GM21526 (cell line): ENCODE measurements at regions not wholly inside any gene's neighbourhood (a gene's known extent, or its start where the extent isn't known, plus 50 kb on each side); places are given as distances from the start of the nearest gene placed in this dataset.

Experiments used
- ATAC-seq: cut with Tn5 transposase; IDR thresholded peaks from one replicate; pipeline ENCODE4 v1.9.1; 2021; ENCODE audit warnings: moderate library complexity; ENCODE audit not compliant: unreplicated experiment, low FRiP score

GRCh38 chr4:147396105-147396504 lies 84.8 kb upstream of the EDNRA start:
- no peak for ATAC-seq

GRCh38 chr4:147398556-147398955 lies 82.3 kb upstream of the EDNRA start:
- no peak for ATAC-seq

- no peak for ATAC-seq
Observed at GRCh38 chr4:147400721-147401120, 80.2 kb upstream of the EDNRA start.

- no peak for ATAC-seq
Observed at GRCh38 chr4:147401221-147401620, 79.7 kb upstream of the EDNRA start.

- ATAC-seq: no peak
Observed at GRCh38 chr4:147407261-147408045, 73.4 kb upstream of the EDNRA start.

GRCh38 chr4:147408189-147408588 lies 72.7 kb upstream of the EDNRA start:
- no peak for ATAC-seq

- ATAC-seq: no peak
Observed at GRCh38 chr4:147409350-147409749, 71.5 kb upstream of the EDNRA start.

GRCh38 chr4:147418226-147418625 lies 62.7 kb upstream of the EDNRA start:
- ATAC-seq: no peak

- no peak for ATAC-seq
Observed at GRCh38 chr4:147421456-147421855, 59.4 kb upstream of the EDNRA start.

- no peak for ATAC-seq
Observed at GRCh38 chr4:147423229-147423628, 57.7 kb upstream of the EDNRA start.

- no peak for ATAC-seq
Observed at GRCh38 chr4:147425019-147425418, 55.9 kb upstream of the EDNRA start.

GRCh38 chr4:147428583-147428982 lies 52.3 kb upstream of the EDNRA start:
- ATAC-seq: no peak

- ATAC-seq: no peak
Observed at GRCh38 chr4:147430111-147430510, 50.8 kb upstream of the EDNRA start.
